HEK293T (cell line): ENCODE measurements at regions not wholly inside any gene's neighbourhood (a gene's known extent, or its start where the extent isn't known, plus 50 kb on each side); places are given as distances from the start of the nearest gene placed in this dataset.

Source experiments
- CTBP1 ChIP-seq: fragments of 450-650 bp; IDR thresholded peaks from 2 replicates; pipeline ENCODE4 v1.6.1; 2016; ENCODE audit warnings: borderline replicate concordance
- FOXA1 ChIP-seq: fragments of 450-650 bp; IDR thresholded peaks from 2 replicates; pipeline ENCODE4 v1.6.1; 2016; ENCODE audit warnings: mild to moderate bottlenecking
- FOXK2 ChIP-seq: fragments of 450-650 bp; IDR thresholded peaks from 2 replicates; pipeline ENCODE4 v1.6.1; 2016; ENCODE audit warnings: mild to moderate bottlenecking
- NFRKB ChIP-seq: fragments of 450-650 bp; IDR thresholded peaks from 2 replicates; pipeline ENCODE4 v1.6.1; 2016; ENCODE audit warnings: mild to moderate bottlenecking, moderate library complexity
- SP1 ChIP-seq: fragments of 450-650 bp; IDR thresholded peaks from 2 replicates; pipeline ENCODE4 v1.6.1; 2017

DNA sequence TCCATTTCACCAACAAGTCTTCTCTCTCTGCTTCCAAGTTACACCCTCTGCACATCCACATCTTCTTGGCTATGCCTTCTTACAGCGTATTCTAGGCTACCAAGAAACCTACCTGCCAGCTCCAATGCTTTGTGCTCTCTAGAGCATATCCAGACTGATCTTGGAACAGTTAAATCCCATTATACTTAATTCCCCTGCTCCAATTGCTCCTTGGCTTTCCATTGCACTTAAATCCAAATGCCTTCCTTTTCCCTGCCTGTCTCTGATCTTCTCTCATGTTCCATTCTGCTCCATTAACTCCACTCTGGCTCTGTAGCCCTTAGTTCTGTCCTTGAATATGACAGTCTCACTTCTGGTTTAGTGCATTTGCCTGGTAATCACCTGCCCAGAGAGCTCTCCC, 322.4 kb downstream of the LRRC70 start:
- TF ChIP-seq NFRKB (no peak), SP1 (no peak), FOXK2 (no peak), CTBP1 (no peak), FOXA1 (no peak)
